ENCODE measurements at regions not wholly inside any gene's neighbourhood (a gene's known extent, or its start where the extent isn't known, plus 50 kb on each side); places are given as distances from the start of the nearest gene placed in this dataset.

DNA sequence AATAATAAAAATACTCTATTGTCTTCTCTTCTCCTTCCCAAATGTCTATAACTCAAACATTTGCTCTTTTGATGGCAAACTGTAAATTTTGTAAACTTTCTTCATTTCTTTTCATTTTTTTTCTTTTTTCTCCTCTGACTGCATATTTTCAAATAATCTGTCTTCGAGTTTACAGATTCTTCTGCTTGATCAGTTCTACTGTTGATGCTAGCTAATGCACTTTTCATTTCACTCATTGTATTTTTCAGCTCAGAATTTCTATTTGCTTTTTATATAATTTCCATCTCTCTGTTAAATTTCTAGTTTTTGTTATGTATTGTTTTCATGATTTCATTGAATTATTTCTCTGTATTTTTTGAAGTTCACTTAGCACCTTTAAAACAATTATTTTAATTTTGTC is 646.8 kb upstream of the INTU start:
- DNase-seq (ENCODE audit: low spot score) = no peak
- ChIA-PET POLR2A (ENCODE audit: low non-redundant PET) (no interaction called here), CTCF (no interaction called here)
- TF ChIP-seq, protein P1, sequence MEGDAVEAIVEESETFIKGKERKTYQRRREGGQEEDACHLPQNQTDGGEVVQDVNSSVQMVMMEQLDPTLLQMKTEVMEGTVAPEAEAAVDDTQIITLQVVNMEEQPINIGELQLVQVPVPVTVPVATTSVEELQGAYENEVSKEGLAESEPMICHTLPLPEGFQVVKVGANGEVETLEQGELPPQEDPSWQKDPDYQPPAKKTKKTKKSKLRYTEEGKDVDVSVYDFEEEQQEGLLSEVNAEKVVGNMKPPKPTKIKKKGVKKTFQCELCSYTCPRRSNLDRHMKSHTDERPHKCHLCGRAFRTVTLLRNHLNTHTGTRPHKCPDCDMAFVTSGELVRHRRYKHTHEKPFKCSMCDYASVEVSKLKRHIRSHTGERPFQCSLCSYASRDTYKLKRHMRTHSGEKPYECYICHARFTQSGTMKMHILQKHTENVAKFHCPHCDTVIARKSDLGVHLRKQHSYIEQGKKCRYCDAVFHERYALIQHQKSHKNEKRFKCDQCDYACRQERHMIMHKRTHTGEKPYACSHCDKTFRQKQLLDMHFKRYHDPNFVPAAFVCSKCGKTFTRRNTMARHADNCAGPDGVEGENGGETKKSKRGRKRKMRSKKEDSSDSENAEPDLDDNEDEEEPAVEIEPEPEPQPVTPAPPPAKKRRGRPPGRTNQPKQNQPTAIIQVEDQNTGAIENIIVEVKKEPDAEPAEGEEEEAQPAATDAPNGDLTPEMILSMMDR (conservative IDR thresholded peaks at IDR 0.05; ENCODE audit: low read depth) = no peak
- H3K27ac ChIP-seq = no peak overlapping the region

DNA sequence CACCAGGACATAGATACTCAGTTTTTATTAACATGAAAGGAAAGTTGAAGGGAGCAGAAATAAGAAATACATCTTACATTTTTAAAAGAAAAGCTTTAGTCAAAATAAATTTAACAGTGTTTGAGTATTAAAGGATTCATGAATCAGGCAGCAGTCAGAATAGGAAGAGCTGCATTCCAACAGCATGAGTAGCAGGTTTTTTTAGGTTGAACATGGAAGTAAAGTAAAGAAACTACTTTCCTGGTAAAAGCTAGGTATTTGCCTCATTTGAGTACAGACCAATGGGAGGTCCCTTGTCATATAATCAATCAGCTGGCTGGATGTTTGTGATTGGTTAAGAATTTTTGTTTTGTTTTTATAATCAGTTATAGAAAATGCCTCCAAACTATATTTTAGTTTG is 645.9 kb upstream of the INTU start:
- peak; percentile 25 for DNase-seq (ENCODE audit: low spot score)
- ChIA-PET CTCF (no interaction called here), POLR2A (ENCODE audit: low non-redundant PET) (no interaction called here)
- no peak overlapping the region for H3K27ac ChIP-seq
- TF ChIP-seq, protein P1 (conservative IDR thresholded peaks at IDR 0.05; ENCODE audit: low read depth) = no peak

DNA sequence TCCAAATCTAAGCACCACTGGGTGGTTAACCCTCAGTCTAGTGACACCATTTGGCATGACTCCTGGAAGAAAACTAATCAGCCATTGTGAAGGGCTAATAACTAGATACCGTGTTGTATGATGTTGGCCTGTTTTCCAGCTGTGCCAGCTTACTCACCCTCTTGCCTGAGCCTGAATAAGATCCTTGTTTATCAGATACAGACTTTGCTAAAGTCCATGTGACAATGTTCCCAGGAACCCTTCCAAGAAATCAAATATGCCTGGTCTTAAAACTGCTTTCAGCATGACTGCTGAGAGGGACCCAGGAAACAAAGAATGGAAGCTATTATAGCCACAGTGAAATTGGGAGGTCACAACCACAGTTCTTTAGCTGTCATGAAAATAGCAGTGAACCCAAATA is 640.8 kb upstream of the INTU start:
- CTCF ChIA-PET = no interaction called here
- DNase-seq (ENCODE audit: low spot score) = no peak
- TF ChIP-seq, protein P1 (conservative IDR thresholded peaks at IDR 0.05; ENCODE audit: low read depth) = no peak
- H3K27ac ChIP-seq = no peak overlapping the region
- POLR2A ChIA-PET (ENCODE audit: low non-redundant PET) = no interaction called here

DNA sequence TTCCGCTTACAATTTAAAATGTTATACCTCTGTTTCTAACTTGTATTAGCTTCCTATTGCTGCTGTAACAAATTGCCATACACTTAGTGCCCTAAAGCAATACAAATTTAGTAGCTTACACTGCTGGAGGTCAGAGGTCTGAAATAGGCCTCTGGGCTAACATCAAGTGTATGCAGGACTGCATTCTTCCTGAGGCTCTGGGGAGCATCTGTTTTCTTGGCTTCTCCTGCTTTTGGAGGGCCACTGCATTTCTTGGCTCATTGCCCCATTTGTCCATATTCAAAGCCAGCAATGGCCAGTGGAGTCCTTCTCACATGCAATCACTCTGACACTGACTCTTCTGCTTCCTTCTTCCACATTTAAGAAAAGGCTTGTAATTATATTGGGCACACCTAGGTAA is 639.8 kb upstream of the INTU start:
- TF ChIP-seq, protein P1 (conservative IDR thresholded peaks at IDR 0.05; ENCODE audit: low read depth) = no peak
- H3K27ac ChIP-seq = no peak overlapping the region
- POLR2A ChIA-PET (ENCODE audit: low non-redundant PET) = no interaction called here
- DNase-seq (ENCODE audit: low spot score) = no peak
- CTCF ChIA-PET = interaction anchor here (0.6 kb wide), 1 partner anchor 337 kb away, joined by 5 read pairs; no protein-coding TSS in a partner anchor

DNA sequence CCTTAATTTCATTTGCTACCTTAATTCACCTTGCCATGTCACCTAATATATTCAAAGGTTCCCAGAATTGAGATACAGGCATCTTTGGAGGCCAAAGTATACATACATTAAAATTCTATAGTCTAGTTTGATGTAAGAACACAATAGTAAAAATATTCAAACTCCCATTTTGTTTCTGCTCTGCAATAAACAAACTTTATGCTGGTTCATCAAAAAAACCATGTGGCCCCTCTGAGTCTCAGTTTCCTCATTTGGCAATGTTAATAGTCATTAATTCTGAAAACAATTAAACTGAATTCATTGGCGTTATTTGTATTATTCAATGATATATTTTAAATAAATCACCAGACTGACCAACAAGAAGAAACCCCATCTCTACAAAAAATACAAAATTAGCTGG is 639.4 kb upstream of the INTU start:
- no peak overlapping the region for H3K27ac ChIP-seq
- no peak for DNase-seq (ENCODE audit: low spot score)
- ChIA-PET CTCF (no interaction called here), POLR2A (ENCODE audit: low non-redundant PET) (no interaction called here)
- TF ChIP-seq, protein P1 (conservative IDR thresholded peaks at IDR 0.05; ENCODE audit: low read depth) = no peak

DNA sequence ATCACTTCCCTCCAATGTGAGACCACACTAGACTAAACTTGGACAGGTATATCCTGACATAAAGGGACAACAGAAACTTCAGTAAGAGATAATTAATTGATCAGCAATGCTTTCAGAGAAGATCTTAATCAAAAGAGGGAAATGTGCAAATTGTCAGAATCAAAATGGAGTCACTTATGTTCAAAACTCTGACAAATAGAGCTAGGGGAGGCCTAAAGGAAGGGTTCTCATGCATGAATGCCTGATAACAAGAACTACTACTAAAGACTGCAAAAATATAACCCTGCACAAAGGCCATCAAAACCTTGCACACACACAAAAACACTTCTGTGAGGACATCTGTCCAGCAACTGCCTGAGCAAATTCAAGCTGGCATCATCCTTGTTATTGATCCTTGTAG is 637.5 kb upstream of the INTU start:
- CTCF ChIA-PET = no interaction called here
- TF ChIP-seq, protein P1 (conservative IDR thresholded peaks at IDR 0.05; ENCODE audit: low read depth) = no peak
- H3K27ac ChIP-seq = no peak overlapping the region
- POLR2A ChIA-PET (ENCODE audit: low non-redundant PET) = interaction anchor here (0.6 kb wide), 1 partner anchor 79 kb away, joined by 3 read pairs; no protein-coding TSS in a partner anchor
- no peak for DNase-seq (ENCODE audit: low spot score)

DNA sequence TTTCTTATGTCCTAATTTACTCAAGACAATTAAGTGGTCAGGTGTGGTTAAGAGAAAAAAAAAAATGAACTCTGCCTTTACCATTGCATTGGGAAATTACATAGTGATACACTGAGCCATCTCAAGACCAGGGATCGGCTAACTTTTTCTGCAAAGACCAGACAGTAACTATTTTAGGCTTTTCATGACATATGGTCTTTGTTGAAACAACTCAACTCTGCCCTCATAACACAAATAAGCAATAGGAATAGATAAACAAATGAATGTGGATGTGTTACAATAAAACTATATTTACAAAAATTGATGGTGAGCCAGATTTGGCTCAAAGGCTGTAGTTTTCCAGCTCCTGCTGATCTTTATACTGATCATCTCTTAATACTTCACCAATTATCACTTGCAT is 632.6 kb upstream of the INTU start:
- CTCF ChIA-PET = no interaction called here
- DNase-seq (ENCODE audit: low spot score) = no peak
- TF ChIP-seq, protein P1 (conservative IDR thresholded peaks at IDR 0.05; ENCODE audit: low read depth) = no peak
- H3K27ac ChIP-seq = no peak overlapping the region
- POLR2A ChIA-PET (ENCODE audit: low non-redundant PET) = no interaction called here

All from RWPE1 (cell line).